ENCODE measurements at regions not wholly inside any gene's neighbourhood (a gene's known extent, or its start where the extent isn't known, plus 50 kb on each side); places are given as distances from the start of the nearest gene placed in this dataset.

DNA sequence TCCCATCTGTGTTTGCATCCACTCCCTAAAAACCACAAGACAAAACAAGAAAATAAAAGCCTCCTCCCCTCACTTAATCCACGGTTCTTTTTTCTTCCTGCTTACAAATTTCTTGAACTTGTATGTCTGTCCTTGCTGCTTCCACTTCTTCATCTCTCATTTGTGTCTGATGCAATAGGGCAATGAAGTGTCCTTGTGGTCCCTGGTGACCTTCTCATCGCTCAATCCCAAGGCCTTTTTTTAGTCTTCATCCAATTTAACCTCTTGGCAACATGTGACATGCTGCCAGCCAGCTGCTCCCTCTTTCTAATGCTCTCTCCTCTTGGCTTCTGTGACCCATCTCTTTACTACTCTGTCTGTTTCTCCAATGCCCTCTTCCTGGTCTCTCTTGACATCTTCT lies 87.6 kb downstream of the SEMA4F start:
- TF ChIP-seq POLR2A (IDR thresholded peaks at IDR 0.05; ENCODE audit: low read depth, low read length) = no peak
- no peak for TF ChIP-seq TAF1 (IDR thresholded peaks at IDR 0.05; ENCODE audit: borderline replicate concordance, low read depth, low read length)

Measured in GM12892 (cell line).